SK-N-SH (cell line): ENCODE measurements at regions not wholly inside any gene's neighbourhood (a gene's known extent, or its start where the extent isn't known, plus 50 kb on each side); places are given as distances from the start of the nearest gene placed in this dataset.

ENCODE experiments used
- CTCF ChIA-PET: fragments of 300-600, 350-600 bp; formaldehyde crosslinking; extraction: SDS; loops from one replicate; lab custom pipeline; 2021; lab: Yijun Ruan, JAX
- POLR2A ChIA-PET: fragments of 350-600 bp; sonication (Branson Sonifier 250); formaldehyde crosslinking; extraction: SDS; loops from one replicate; lab custom pipeline; 2020; ENCODE audit warnings: antibody characterized with exemption, inconsistent platforms; lab: Yijun Ruan, JAX
- DNase-seq: peaks from one replicate; pipeline ENCODE4 v3.0.0; 2012
- H2AFZ ChIP-seq: fragments of 200-600 bp; sonication (generic); 2 replicates; pipeline ENCODE4 v1.8.1; 2016; ENCODE audit warnings: antibody characterized with exemption, mild to moderate bottlenecking, low read depth
- H3F3A ChIP-seq: fragments of 200-600 bp; sonication (generic); replicated peaks from 2 replicates; pipeline ENCODE3; 2016; ENCODE audit warnings: antibody characterized with exemption, mild to moderate bottlenecking; ENCODE audit not compliant: insufficient read depth
- H3K27ac ChIP-seq, 2 experiments: fragments of 200-500 bp in 1 of 2; fragments of 200-600 bp in 1 of 2; sonication (Bioruptor generic) in 1 of 2; sonication (generic), shearing (Covaris generic) in 1 of 2; 2 replicates each; pipeline versions ENCODE4 v1.5.1 to v1.6.1; 2014 to 2016; ENCODE audit warnings: low read depth in 2 of 2, inconsistent platforms in 1 of 2, low read length in 1 of 2, mild to moderate bottlenecking in 1 of 2, mixed read lengths in 1 of 2
- H3K27me3 ChIP-seq: fragments of 200-600 bp; sonication (generic), shearing (Covaris generic); 2 replicates; pipeline ENCODE4 v1.6.1; 2016; ENCODE audit warnings: mixed run types; ENCODE audit not compliant: insufficient read depth
- H3K36me3 ChIP-seq, 2 experiments: fragments of 200-500 bp in 1 of 2; fragments of 200-600 bp in 1 of 2; sonication (Bioruptor generic) in 1 of 2; sonication (generic) in 1 of 2; replicated peaks in 1 of 2; 2 replicates each; pipeline versions ENCODE3 to v1.5.1; 2014 to 2016; ENCODE audit warnings: low read length in 1 of 2, mild to moderate bottlenecking in 1 of 2; ENCODE audit not compliant: insufficient read depth in 2 of 2, control insufficient read depth in 1 of 2
- H3K4me1 ChIP-seq, 2 experiments: fragments of 200-500 bp in 1 of 2; fragments of 200-600 bp in 1 of 2; sonication (Bioruptor generic) in 1 of 2; sonication (generic), shearing (Covaris generic) in 1 of 2; 2 replicates each; pipeline versions ENCODE4 v1.5.1 to v1.6.1; 2014 to 2016; ENCODE audit warnings: low read depth in 1 of 2, low read length in 1 of 2, mixed run types in 1 of 2; ENCODE audit not compliant: insufficient read depth in 2 of 2, control insufficient read depth in 1 of 2
- H3K4me2 ChIP-seq: fragments of 200-600 bp; sonication (generic), shearing (Covaris generic); 2 replicates; pipeline ENCODE4 v1.6.1; 2017; ENCODE audit warnings: mixed run types
- H3K4me3 ChIP-seq, 2 experiments: fragments of 200-500 bp in 1 of 2; fragments of 200-600 bp in 1 of 2; sonication (Bioruptor generic) in 1 of 2; sonication (generic), shearing (Covaris generic) in 1 of 2; 2 replicates each; pipeline versions ENCODE4 v1.5.1 to v1.8.1; 2014 to 2016; ENCODE audit warnings: low read depth in 2 of 2, inconsistent platforms in 1 of 2, low read length in 1 of 2, mild to moderate bottlenecking in 1 of 2, mixed read lengths in 1 of 2, moderate library complexity in 1 of 2
- H3K79me2 ChIP-seq: fragments of 200-600 bp; sonication (generic); 2 replicates; pipeline ENCODE4 v1.8.1; 2017; ENCODE audit warnings: mild to moderate bottlenecking; ENCODE audit not compliant: insufficient read depth
- H3K9ac ChIP-seq: fragments of 200-600 bp; sonication (generic); 2 replicates; pipeline ENCODE4 v1.6.1; 2017; ENCODE audit warnings: mixed run types
- H3K9me2 ChIP-seq: fragments of 200-600 bp; sonication (generic); 2 replicates; pipeline ENCODE4 v1.6.1; 2017; ENCODE audit warnings: mixed run types
- H3K9me3 ChIP-seq: fragments of 200-600 bp; sonication (generic); 2 replicates; pipeline ENCODE4 v1.6.1; 2017; ENCODE audit warnings: mixed run types, mild to moderate bottlenecking, moderate library complexity
- H4K20me1 ChIP-seq: fragments of 200-600 bp; sonication (generic); 2 replicates; pipeline ENCODE4 v1.6.1; 2017; ENCODE audit warnings: mild to moderate bottlenecking, mixed run types; ENCODE audit not compliant: insufficient read depth
- CHD2 ChIP-seq: fragments of 150-350 bp; IDR thresholded peaks from 2 replicates; pipeline ENCODE4 v1.6.1; 2018; ENCODE audit warnings: low read length; ENCODE audit not compliant: partially characterized antibody
- FOSL2 ChIP-seq: IDR thresholded peaks from 2 replicates; pipeline ENCODE4 v1.4.0; 2012; ENCODE audit warnings: low read depth, mild to moderate bottlenecking, moderate library complexity, borderline replicate concordance
- FOXM1 ChIP-seq: IDR thresholded peaks from 2 replicates; pipeline ENCODE4 v1.4.0; 2012; ENCODE audit warnings: low read depth, mild to moderate bottlenecking
- GABPA ChIP-seq: IDR thresholded peaks from 2 replicates; pipeline ENCODE4 v1.4.0; 2012; ENCODE audit warnings: low read depth, mild to moderate bottlenecking
- NRF1 ChIP-seq: IDR thresholded peaks from 2 replicates; pipeline ENCODE4 v1.6.1; 2012; ENCODE audit warnings: low read depth, mild to moderate bottlenecking, low read length
- RXRA ChIP-seq: IDR thresholded peaks from 2 replicates; pipeline ENCODE4 v1.4.0; 2012; ENCODE audit warnings: low read depth, mild to moderate bottlenecking, borderline replicate concordance
- SIN3A ChIP-seq: IDR thresholded peaks from 2 replicates; pipeline ENCODE4 v1.6.1; 2012; ENCODE audit warnings: low read depth, mild to moderate bottlenecking, low read length, moderate library complexity, borderline replicate concordance
- TCF12 ChIP-seq: IDR thresholded peaks from 2 replicates; pipeline ENCODE4 v1.4.0; 2012
- WGBS: methylation state at CpG from one replicate; pipeline ENCODE4 v1.1.6; 2017; ENCODE audit warnings: low lambda C conversion rate; 5-methylcytosine and 5-hydroxymethylcytosine counted together
- TF ChIP-seq, protein P1 (sequence below): fragments of 150-350 bp; IDR thresholded peaks from 2 replicates; pipeline ENCODE4 v1.6.1; 2017; ENCODE audit warnings: antibody characterized with exemption, low read length, low read depth, borderline replicate concordance
- TF ChIP-seq, protein P2 (sequence below): fragments of 200-600 bp; sonication (generic); IDR thresholded peaks from 2 replicates; pipeline ENCODE4 v1.6.1; 2017; ENCODE audit warnings: antibody characterized with exemption, mild to moderate bottlenecking, moderate library complexity
- TF ChIP-seq, protein P3 (sequence below): IDR thresholded peaks from 2 replicates; pipeline ENCODE4 v1.4.0; 2012; ENCODE audit warnings: low read depth, borderline replicate concordance
- TF ChIP-seq, protein P4 (sequence below): IDR thresholded peaks from 2 replicates; pipeline ENCODE4 v1.4.0; 2012; ENCODE audit warnings: low read depth
- TF ChIP-seq, protein P5 (sequence below): IDR thresholded peaks from 2 replicates; pipeline ENCODE4 v1.6.1; 2012; ENCODE audit warnings: mild to moderate bottlenecking, low read depth, low read length, moderate library complexity

DNA sequence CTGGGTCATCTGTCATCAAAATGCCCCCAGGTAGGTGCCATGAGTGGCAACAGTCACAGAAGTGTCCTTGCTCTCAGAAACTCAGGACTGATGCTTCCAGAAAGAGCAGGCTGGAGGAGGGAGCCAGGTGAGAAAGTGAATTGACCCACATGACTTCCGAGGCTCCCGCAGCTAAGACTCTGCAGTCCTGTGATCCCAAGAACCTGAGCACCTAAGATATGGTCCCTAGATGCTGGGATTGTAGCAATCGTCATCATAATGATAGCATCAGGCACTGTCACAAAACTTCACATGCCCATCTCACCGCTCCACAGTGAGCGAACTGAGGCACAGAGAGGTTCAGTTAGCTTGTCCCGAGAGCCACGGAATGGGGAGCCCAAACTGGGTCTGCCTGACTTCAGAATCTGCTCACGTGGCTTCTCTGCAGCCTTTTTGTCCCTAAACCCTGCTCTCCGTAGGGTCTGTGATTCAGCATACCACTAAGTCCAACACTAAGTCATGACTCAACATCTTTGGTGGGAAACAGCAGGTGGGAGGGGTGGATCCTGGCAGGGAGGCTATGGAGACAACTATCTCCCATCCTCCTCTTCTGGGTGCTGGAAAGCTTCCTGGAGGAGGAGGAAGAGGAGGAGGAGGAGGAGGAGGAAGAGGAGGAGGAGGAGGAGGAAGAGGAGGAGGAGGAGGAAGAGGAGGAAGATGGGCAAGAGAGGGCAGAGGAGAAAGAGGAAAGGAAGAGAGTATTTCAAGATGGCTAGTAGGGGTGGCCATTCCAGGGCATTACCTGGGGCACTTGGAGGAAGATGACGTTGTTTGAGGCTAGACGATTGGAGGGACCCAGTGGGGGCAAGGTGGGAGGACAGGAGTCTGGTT, 55.5 kb upstream of the DLX4 start:
- H3K9me3 ChIP-seq, result no peaks in the 10 kb centered on the region
- H3K4me3 ChIP-seq, result no peak overlapping the region
- no peaks in the 10 kb centered on the region for H3F3A ChIP-seq
- no peaks in the 10 kb centered on the region for H3K36me3 ChIP-seq
- no peaks in the 10 kb centered on the region for H3K79me2 ChIP-seq
- H3K4me1 ChIP-seq, result peaks cover 0 to 3% of the 10 kb centered on the region in 2 experiments; a peak in 1 of 4 replicates
- TF ChIP-seq, protein P1, sequence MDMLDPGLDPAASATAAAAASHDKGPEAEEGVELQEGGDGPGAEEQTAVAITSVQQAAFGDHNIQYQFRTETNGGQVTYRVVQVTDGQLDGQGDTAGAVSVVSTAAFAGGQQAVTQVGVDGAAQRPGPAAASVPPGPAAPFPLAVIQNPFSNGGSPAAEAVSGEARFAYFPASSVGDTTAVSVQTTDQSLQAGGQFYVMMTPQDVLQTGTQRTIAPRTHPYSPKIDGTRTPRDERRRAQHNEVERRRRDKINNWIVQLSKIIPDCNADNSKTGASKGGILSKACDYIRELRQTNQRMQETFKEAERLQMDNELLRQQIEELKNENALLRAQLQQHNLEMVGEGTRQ, result no peak
- TF ChIP-seq, protein P2, sequence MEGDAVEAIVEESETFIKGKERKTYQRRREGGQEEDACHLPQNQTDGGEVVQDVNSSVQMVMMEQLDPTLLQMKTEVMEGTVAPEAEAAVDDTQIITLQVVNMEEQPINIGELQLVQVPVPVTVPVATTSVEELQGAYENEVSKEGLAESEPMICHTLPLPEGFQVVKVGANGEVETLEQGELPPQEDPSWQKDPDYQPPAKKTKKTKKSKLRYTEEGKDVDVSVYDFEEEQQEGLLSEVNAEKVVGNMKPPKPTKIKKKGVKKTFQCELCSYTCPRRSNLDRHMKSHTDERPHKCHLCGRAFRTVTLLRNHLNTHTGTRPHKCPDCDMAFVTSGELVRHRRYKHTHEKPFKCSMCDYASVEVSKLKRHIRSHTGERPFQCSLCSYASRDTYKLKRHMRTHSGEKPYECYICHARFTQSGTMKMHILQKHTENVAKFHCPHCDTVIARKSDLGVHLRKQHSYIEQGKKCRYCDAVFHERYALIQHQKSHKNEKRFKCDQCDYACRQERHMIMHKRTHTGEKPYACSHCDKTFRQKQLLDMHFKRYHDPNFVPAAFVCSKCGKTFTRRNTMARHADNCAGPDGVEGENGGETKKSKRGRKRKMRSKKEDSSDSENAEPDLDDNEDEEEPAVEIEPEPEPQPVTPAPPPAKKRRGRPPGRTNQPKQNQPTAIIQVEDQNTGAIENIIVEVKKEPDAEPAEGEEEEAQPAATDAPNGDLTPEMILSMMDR, result no peak
- TF ChIP-seq, protein P3, sequence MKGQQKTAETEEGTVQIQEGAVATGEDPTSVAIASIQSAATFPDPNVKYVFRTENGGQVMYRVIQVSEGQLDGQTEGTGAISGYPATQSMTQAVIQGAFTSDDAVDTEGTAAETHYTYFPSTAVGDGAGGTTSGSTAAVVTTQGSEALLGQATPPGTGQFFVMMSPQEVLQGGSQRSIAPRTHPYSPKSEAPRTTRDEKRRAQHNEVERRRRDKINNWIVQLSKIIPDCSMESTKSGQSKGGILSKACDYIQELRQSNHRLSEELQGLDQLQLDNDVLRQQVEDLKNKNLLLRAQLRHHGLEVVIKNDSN, result peak; percentile 26; the same call in 1 of the 2 replicates
- TF ChIP-seq TCF12, result peak; percentile 42; the same call in 1 of the 2 replicates
- no peak for TF ChIP-seq CHD2
- TF ChIP-seq GABPA, result no peak
- no peak for TF ChIP-seq RXRA
- TF ChIP-seq FOSL2, result peak; percentile 71; the same call in 1 of the 2 replicates
- no peak for TF ChIP-seq SIN3A
- TF ChIP-seq, protein P4, sequence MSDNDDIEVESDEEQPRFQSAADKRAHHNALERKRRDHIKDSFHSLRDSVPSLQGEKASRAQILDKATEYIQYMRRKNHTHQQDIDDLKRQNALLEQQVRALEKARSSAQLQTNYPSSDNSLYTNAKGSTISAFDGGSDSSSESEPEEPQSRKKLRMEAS, result peak; percentile 43; the same call in 1 of the 2 replicates
- H4K20me1 ChIP-seq, result peaks cover 3% of the 10 kb centered on the region; the same call in 1 of the 2 replicates
- POLR2A ChIA-PET, result no interaction called here
- no peak overlapping the region for H3K4me2 ChIP-seq
- H2AFZ ChIP-seq, result no peak overlapping the region
- no peak overlapping the region for H3K27ac ChIP-seq
- CTCF ChIA-PET, result interaction anchor here (0.6 to 7.2 kb wide), 12 partner anchors 9 to 174 kb away, joined by 3 to 83 read pairs (median 4); no protein-coding TSS in a partner anchor
- H3K9ac ChIP-seq, result no peak overlapping the region
- no peaks in the 10 kb centered on the region for H3K9me2 ChIP-seq
- peaks cover 95% of the 10 kb centered on the region for H3K27me3 ChIP-seq
- DNase-seq, result no peak
- WGBS, result 51% methylated on average over 11 of the region's 11 CpGs

DNA sequence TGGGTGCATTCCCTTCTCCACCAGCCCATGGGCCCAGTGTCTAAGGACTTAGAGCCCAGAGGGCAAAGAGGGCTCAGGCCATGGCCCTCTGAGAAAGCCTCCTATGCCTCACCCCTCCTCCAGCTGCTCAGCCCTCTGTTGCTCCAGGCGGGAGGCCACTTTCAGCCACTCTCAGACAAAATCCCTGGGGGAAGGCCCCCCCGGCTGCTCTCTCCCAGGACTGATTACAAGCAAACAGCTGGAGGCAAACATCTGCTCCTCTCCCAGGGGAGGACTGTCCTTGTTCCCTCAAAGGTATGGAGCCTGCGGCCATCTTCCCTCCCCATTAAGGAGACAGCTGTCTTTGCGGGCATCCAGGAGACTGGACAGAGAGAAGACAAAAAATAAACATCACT, 54.9 kb upstream of the DLX4 start:
- no peak overlapping the region for H3K9ac ChIP-seq
- no peaks in the 10 kb centered on the region for H3K9me3 ChIP-seq
- H4K20me1 ChIP-seq, result peaks cover 3% of the 10 kb centered on the region; the same call in 1 of the 2 replicates
- ChIA-PET POLR2A (no interaction called here), CTCF (interaction anchor here (1.0 to 7.2 kb wide), 7 partner anchors 14 to 174 kb away, joined by 4 to 58 read pairs (median 10); no protein-coding TSS in a partner anchor)
- H3K27me3 ChIP-seq, result peaks cover 92% of the 10 kb centered on the region
- 26% methylated on average over 4 of the region's 4 CpGs for WGBS
- H3K4me1 ChIP-seq, result peaks cover 0 to 3% of the 10 kb centered on the region in 2 experiments; a peak in 1 of 4 replicates
- H3K27ac ChIP-seq, result no peak overlapping the region
- H3K79me2 ChIP-seq, result no peaks in the 10 kb centered on the region
- H3K4me3 ChIP-seq, result no peak overlapping the region
- H3K9me2 ChIP-seq, result no peaks in the 10 kb centered on the region
- H3F3A ChIP-seq, result no peaks in the 10 kb centered on the region
- H3K4me2 ChIP-seq, result no peak overlapping the region
- H3K36me3 ChIP-seq, result no peaks in the 10 kb centered on the region
- no peak for DNase-seq
- no peak overlapping the region for H2AFZ ChIP-seq
- TF ChIP-seq CHD2 (no peak), TCF12 (no peak), NRF1 (no peak), FOXM1 (no peak)
- TF ChIP-seq, protein P2, result no peak
- TF ChIP-seq, protein P4, result no peak
- TF ChIP-seq, protein P5, sequence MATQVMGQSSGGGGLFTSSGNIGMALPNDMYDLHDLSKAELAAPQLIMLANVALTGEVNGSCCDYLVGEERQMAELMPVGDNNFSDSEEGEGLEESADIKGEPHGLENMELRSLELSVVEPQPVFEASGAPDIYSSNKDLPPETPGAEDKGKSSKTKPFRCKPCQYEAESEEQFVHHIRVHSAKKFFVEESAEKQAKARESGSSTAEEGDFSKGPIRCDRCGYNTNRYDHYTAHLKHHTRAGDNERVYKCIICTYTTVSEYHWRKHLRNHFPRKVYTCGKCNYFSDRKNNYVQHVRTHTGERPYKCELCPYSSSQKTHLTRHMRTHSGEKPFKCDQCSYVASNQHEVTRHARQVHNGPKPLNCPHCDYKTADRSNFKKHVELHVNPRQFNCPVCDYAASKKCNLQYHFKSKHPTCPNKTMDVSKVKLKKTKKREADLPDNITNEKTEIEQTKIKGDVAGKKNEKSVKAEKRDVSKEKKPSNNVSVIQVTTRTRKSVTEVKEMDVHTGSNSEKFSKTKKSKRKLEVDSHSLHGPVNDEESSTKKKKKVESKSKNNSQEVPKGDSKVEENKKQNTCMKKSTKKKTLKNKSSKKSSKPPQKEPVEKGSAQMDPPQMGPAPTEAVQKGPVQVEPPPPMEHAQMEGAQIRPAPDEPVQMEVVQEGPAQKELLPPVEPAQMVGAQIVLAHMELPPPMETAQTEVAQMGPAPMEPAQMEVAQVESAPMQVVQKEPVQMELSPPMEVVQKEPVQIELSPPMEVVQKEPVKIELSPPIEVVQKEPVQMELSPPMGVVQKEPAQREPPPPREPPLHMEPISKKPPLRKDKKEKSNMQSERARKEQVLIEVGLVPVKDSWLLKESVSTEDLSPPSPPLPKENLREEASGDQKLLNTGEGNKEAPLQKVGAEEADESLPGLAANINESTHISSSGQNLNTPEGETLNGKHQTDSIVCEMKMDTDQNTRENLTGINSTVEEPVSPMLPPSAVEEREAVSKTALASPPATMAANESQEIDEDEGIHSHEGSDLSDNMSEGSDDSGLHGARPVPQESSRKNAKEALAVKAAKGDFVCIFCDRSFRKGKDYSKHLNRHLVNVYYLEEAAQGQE, result no peak
